NCI-H526 treated with DMSO at 0.1 percent for 48 hours (cell line): ENCODE measurements at regions not wholly inside any gene's neighbourhood (a gene's known extent, or its start where the extent isn't known, plus 50 kb on each side); places are given as distances from the start of the nearest gene placed in this dataset.
"Not testable (repeated sequence)": the region's sequence is repeated elsewhere in the genome, so short reads cannot be mapped to it uniquely, and the experiment has no call there.

ENCODE experiments used
- DNase-seq: peaks from one replicate; lab custom pipeline; 2025; lab: John Stamatoyannopoulos, UW

DNA sequence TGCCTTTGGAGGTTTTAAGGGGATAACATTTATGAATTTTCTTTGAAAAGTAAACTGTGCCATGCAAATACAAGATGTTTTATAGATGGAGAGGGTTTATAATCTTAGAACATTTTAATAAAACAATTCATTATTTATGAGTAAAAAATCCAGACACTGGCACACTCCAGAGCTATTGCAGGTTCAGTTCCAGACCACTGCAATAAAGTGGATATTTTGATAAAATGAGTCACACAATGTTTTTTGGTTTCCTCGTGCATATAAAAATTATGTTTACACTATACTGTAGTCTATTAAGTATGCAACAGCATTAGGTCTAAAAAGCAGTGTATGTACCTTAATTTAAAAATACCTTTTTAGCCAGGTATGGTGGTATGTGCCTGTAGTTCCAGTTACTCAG, 146.2 kb upstream of the ZBED5 start:
- DNase-seq, result no peak

DNA sequence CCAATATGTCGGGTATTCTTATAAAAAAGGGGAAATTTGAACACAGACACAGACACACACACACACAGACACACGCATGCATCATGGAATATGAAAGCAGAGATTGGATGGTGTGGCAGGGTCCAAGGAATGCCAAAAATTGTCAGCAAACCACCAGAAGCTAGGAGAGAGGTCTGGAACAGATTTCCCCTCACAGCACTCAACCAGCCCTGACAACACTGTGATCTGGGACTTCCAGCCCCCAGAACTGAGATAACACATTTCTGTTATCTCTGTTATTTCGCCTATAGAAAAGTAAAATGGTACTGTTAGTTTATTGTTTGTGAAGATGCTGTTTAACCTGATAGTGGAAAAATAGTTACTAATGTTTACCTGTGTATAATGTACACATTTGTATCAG, 145.4 kb upstream of the ZBED5 start:
- no peak for DNase-seq

DNA sequence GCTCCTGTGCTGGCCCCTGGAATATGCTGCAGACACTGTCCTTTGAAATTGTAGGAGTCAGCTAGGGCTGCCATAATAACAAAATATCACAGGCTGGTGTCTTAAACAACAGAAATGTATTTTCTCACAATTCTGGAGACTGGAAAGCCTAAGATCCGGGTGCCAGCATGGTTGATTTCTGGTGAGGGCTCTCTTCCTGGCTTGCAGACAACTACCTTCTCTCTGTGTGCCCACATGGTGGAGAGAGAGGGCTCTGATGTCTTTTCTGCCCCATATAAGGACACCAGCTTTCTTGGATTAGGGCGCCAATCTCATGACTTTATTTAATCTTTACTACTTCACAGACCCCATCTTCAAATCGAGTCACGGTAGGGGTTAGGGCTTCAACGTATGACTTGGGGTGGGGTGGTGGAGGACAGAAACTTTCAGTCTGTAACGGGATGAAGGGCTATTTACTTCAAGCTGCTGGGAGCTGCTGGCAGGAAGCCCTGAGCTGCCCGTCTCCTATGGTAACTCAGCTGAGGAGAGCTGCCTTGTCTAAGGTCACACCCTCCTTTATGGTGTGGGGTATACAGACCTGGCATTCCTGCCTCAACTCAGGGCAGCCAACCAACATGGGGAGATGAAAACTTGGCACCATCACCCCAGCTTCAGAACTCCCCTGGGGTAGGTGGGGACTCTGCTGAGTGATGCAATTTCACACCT, 142.9 kb upstream of the ZBED5 start:
- DNase-seq, result no peak

DNA sequence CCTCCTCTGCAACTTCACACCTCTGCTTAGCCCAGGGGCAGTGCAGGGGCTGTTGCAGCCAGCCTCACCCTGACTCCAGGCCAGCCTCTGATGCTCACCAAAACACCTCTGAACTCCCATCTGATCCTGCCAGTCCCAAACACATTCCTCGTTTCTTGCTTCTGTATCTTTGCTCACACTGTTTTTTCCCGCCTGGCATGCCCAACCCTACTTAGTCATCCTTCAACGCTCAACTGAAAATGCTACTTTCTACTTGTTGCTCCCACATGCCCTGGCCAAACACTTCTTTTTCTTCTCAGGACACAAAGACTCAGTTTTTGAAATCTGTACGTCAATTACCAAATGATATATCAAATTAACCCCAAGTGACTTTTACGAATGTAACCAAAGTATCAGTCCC, 140.8 kb upstream of the ZBED5 start:
- no peak for DNase-seq

DNA sequence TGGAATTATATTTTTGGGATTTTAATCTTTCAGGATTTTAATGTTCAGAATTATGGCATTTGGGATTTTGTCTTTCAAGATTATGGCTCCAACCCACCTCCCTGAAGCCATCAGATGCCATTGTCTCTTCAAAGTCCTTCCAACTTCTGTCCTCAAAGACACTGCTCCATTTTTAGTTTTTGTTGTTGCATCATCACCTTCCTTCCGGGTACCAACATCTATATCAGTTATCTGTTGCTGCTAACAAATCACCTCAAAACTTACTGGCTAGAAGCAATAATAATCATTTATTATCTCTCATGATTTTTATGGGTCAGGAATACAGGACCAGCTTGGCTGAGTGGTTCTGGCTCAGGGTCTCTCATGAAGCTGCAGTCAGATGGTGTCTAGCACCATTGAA, 138.8 kb upstream of the ZBED5 start:
- no peak for DNase-seq

DNA sequence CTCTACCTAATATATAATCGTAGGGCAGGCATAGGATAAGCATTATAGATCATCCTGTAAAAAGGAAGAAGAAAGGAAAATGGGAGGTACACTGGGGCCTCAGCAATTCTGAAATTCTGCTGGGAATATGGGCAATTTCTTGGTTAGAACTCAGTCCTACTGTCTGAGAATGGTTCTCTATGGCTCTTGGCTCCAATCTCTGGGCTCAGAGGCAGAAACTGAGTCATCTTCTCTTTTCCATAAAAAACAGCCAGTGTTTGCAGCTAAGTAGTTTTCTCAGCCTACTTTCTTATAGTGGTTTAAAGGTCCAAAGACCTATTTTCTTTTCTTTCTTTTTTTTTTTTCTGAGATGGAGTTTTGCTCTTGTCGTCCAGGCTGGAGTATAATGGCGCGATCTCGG, 135.8 kb upstream of the ZBED5 start:
- DNase-seq, result no peak

DNA sequence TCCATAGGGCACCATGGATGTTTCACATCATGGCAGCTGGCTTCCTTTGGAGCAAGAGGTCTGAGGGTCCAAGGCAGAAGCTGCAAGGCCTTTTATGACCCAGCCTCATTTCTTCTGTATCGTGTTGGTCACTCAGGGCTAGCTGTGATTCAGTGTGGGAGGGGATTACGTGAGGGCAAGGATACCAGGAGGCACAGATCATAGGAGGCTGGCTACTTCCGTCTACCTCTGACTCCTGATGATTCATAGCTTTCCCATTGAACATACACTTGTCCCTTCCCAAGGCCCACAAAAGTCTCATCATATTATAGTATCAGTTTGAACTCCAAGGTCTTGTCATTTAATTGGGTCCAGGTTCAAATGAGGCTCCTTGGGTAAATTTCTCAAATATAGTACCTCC, 135.3 kb upstream of the ZBED5 start:
- no peak for DNase-seq

DNA sequence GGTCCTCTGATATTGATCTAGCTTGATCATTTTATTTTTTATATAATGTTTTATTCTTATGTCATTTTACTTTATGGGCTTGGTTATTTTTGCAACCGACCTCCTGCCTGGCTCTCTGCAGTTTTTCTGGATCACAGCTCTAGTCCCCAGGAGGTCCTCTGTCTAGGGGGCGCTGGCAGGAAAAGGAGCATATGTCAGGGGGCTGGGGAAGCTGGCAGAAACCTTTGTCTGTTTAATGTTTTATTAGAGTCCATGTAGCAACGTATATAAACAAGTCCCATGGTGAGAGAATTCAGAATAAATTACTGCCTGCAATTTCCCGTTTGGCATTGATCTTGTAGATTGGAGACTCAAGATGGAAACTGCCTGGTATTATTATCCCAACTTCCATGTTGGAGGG, 133.5 kb upstream of the ZBED5 start:
- DNase-seq, result no peak

DNA sequence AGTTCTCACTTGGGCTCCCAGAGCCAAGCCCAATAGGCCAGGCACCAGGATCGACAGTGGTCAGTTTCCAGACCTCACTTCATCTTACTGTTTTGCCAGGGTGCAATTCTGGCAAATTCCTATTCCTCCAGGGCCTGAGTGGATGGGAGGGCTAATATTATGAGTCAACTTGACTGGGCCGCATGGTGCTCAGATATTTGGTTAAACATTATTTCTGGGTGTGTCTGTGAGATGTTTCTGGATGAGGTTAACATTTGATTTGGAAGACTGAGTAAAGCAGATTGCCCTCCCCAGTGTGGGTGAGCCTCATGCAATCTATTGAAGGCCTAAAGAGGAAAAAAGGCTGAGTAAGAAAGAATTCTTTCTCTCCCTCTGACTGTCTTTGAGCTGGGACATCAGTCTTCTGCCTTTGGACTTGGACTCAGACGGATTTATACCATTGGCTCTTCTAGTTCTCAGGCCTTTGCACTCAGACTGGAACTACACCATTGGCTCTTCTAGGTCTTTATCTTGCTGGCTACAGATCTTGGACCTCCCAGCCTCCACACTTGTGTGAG, 132.9 kb upstream of the ZBED5 start:
- no peak for DNase-seq

DNA sequence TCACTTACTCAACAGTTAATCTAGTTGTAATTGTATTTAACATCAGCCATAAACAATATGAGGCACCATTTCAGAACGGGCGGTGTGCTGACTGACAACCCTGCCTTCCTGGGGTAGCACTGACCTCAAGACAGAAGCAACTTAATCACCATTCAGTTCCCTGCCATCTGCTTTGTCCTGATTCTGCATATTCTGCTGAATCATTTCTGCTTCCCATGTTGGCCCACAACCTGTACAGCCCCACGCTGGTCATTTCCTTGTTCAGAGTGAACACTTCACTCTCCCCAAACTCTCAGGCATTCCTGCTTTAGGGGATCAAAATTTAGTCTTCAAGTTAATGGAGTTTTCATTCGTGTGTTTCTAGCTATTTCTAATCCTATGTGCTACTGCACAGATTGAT, 132.3 kb upstream of the ZBED5 start:
- no peak for DNase-seq

DNA sequence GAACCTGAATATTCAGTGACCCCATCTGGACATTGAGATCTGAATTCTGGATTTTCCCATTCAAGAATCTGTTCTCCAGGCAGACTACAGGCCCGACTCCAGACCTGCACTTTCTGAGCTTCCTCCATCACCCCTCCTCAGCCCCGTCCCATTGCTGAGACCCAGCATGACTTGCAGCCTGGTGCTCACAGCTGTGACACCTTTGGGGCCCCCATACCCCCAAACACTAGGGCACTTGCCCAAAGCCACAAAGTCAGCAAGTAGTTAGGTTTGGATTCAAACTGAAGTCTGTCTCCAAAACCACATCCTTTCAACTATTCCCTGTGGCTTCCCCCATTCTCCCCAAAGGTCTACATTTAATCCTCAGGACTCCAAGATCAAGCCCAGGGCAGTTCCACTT, 128.2 kb upstream of the ZBED5 start:
- no peak for DNase-seq

DNA sequence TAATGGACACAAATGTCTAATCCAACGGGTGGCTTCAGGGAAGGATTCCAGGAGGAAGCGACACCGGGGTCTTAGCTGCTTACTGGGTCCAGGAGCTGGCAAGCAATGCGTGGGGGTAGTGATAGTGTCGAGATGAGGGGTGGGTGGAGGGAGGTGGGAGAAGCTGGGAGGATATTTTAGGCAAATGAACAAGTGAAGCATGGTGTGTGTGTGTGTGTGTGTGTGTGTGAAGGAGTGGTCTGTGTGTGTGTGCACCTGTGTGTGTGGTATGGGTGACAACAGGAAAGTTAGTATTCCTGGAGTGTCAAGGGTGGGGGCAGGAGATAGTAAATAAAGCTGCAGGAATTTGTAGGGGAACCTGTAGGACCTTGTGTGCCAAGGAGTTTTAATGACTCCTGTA, 126.9 kb upstream of the ZBED5 start:
- DNase-seq, result no peak

DNA sequence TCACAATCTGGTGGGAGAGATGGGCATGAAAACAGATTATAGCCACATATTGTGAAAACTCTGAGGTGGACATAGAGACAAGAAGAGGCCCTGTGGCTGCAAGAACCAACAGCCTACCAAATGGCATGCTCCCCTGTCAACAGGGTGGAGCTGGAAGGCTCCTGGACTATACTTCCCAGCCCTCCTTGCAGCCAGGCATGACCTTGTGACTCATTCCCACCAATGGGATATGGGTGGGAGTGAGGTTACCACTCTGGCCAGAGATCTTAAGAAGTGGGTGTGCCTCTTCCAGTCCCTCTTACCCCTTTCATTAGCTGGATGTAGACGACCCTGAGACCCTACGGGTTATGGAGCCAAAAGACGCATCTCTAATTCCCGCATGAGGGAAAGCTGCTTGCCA, 126.4 kb upstream of the ZBED5 start:
- no peak for DNase-seq

DNA sequence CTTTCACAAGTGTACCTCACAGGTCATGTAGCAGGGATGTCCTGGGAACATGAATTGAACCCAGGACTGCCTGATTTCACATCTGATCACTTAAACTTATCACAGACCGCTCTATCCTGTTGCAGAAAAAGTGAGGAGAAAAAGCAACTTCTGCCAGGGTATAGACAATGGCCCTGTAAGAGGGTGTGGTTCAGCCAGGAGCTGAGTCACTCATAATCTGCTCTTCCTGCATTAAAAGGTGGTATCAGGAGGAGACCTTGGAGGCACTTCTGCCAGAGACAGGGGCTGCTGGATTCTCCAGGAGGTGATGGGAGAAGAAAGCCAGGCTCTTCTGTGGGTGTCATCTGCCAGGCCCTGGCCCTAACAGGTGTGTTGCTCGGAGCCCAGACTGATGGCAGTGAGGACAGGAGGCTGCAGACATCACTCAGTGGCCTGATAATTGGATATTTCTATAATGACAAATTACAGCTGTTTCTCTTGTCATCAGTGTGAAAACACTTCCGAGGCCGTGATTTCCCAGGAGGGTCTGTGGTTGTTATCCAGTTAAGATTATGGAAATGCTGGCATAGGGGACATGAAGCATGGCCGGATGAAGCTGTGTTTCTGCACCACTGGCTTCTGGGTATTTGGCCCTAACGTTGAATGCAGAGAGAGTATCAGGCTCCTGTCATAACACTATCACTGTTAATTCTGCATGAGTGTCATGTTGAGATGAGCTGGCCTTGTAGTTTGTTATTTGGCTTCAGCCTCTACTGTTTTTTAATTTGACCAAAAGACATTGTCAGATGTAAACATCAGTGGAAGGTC, 125.1 kb upstream of the ZBED5 start:
- DNase-seq, result no peak

DNA sequence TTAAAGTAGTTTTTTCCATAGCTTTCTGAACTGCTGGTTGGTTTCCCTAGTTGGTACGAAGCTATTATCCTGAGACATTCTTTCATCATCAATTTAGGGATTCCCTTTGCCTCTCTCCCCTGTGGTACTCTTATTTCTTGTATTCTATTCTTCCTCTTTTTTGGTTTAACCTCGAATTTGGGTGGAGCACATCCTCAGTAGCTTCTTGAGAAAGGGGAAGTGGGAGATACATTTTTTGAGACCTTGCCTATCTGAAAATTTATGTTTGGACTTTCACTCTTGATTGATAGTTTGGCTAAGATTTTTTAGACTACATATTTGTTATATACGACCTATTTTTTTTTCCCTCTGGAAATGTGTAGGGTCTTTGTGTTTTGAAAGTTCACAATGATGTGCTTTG, 121.7 kb upstream of the ZBED5 start:
- DNase-seq, result no peak

DNA sequence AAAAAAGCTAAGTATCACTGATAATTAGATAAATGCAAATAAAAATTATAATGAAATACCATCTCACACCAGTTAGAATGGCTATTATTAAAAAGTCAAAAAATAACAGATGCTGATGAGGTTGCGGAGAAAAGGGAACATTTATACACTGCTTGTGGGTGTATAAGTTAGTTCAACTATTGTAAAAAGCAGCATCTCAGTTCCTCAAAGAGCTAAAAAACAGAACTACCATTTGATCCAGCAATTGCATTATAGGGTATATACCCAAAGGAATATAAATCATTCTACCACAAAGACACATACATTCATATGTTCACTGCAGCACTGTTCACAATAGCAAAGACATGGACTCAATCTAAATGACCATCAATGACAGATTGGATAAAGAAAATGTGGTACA, 120.3 kb upstream of the ZBED5 start:
- DNase-seq, result no peak

DNA sequence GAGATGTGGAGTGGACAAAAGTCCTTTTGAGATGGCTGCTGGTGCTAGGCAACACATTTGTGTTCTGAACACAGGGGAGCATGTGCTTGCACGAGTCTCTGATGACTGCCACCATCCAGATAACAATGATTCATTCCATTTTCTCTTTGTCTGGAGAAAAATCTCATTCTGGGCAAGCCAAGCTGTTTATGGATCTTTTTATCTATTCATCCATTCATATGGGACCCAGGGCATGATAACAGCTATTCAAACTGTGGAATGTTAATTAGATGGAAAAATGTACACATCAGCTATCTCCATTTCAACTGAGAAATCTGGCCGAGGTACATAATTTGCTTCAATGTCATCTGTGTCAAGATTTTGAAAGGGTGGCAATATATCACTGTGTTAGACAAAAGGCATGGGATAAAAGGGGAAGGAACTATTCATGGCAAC, 117.5 kb upstream of the ZBED5 start:
- DNase-seq, result no peak

DNA sequence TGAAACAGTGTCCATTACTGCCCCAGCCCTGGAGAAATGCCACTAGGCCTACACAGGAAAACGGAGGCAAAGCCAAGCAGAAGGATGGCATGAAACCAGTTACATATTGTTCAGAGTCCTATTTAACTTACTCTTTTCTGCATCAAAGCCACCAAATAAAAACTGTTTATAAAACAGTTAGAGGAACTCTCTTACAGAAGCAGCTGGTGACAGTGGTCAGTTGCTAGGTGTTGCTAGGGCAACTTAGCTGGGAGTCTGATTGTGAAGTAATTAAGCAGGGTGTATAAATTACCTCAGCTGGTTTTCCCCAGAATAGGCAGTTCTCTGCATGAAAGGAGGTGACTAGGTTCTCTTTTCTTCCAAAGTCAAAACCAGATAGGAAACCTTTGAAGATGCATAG, 115.6 kb upstream of the ZBED5 start:
- DNase-seq, result no peak

DNA sequence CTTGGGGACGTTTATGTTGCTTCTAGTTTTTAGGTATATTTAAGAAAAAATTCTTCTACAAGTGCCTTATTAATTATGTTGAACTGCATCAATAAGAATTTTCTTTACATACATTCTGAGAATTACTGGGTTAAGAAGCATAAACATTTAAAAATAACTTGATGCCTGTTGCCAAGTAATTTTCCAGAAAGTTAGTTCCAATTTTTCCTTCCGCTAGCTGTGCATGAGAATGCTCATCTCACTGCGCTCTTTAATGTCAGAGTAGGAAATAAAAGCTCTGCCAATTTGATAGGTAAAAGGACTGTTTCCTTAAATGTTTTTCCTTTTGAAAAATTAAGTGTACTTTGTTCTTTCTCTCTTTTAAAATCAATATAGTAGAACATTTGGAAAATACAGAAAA, 113.1 kb upstream of the ZBED5 start:
- DNase-seq, result no peak

DNA sequence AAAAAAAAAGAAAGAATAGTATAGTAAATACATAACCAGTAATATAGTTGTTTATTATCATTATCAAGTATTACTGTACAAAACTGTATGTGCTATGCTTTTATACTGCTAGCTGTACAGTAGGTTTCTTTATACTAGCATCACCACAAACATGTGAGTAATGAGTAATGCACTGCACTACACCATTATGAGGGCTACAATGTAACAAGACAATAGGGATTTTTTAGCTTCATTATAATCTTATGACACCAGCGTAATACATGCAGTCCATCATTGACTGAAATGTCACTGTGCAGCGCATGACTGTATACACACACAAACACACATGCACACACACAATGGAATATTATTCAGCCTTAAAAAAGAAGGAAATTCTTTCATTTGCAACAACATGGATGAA, 111.5 kb upstream of the ZBED5 start:
- no peak for DNase-seq

DNA sequence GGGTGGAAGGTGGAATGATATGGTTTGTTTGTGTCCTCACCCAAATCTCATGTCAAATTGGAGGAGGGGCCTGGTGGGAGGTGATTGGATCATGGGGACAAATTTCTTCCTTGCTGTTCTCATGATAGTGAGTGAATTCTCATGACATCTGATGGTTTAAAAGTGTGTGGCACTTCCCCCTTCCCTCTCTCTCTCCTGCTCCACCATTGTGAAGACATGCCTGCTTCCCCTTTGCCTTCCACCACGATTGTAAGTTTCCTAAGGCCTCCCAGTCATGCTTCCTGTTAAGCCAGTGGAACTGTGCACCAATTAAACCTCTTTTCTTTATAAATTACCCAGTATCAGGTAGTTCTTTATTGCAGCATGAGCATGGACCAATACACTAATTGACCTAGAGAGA, 99.0 kb upstream of the ZBED5 start:
- DNase-seq, result not testable (repeated sequence)

DNA sequence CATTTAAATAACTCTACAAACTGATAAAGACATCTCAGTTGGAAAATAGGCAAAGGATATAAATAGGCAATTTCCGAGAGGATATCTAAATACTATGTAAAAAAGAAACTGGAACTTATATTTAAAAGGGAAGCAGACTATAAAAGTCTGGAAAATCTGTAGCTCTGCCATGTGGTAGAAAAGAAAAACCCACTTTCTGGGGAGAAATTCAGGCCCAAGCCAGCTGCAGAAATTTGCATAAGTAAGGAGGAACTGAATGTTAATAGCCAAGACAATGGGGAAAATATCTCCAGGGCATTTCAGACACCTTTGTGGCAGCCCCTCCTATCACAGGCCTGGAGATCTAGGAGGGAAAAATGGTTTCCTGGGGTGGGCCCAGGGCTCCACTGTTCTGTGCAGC, 97.8 kb upstream of the ZBED5 start:
- no peak for DNase-seq

DNA sequence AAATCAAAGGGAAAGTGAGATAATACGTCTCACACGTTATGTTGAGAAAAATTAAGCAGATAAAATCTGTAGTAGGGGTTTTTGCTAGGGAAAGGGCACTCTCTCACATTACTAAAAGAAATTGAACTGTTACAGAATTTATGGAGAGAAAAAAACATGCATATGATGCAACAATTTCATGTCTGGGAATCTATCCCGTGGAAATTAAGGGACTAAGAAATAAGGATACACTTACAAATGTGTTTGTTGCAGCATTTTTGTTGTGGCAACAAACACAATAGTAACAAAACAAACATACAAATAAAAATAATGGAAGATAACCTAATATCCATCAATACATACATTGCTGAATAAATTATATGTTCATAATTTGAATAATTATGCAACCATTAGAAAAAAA, 96.3 kb upstream of the ZBED5 start:
- DNase-seq, result no peak

DNA sequence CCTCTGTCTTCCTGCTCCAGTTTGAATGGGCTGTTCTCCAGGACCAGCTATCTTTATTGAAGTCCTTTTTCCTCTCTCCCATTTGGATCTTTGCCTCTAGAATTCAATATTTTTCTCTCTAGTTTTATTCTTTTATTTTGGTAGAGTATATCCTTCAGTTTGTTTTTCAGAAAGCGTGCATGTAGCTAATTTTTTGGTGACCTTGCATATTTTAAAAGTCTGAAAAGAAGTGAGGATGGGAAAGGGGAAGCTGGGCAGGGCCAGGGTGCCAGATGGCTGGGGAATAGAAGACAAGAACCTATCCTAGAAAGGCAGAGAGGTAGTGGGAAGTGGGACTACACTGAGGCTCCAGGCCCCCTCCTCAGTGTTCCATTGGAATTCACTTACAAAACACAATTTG, 95.0 kb upstream of the ZBED5 start:
- no peak for DNase-seq
